HL-60 (cell line): ENCODE measurements at regions not wholly inside any gene's neighbourhood (a gene's known extent, or its start where the extent isn't known, plus 50 kb on each side); places are given as distances from the start of the nearest gene placed in this dataset.

Experiments
- DNase-seq, 2 experiments: peaks; one replicate each; pipeline ENCODE4 v3.0.0-alpha.2; 2010 to 2020; ENCODE audit warnings: low read depth in 1 of 2, low spot score in 1 of 2
- H3K27ac ChIP-seq: fragments of 250-450 bp; sonication (Bioruptor Pico); replicated peaks from 2 replicates; pipeline ENCODE4 v1.5.1; 2020; ENCODE audit warnings: mild to moderate bottlenecking, moderate library complexity
- H3K27me3 ChIP-seq: fragments of 250-450 bp; sonication (Bioruptor Pico); 2 replicates; pipeline ENCODE4 v1.5.1; 2021; ENCODE audit warnings: mild to moderate bottlenecking, moderate library complexity; ENCODE audit not compliant: insufficient read depth, poor library complexity, severe bottlenecking
- H3K4me3 ChIP-seq: replicated peaks from 2 replicates; pipeline ENCODE4 v1.5.1; 2011; ENCODE audit warnings: mild to moderate bottlenecking, control low read depth, low read length; ENCODE audit not compliant: insufficient read depth
- GABPA ChIP-seq: IDR thresholded peaks from 2 replicates; pipeline ENCODE4 v1.6.1; 2012; ENCODE audit warnings: low read depth
- POLR2AphosphoS5 ChIP-seq: IDR thresholded peaks from 2 replicates; pipeline ENCODE4 v1.6.1; 2012; ENCODE audit warnings: low read depth
- SPI1 ChIP-seq: IDR thresholded peaks from 2 replicates; pipeline ENCODE4 v1.6.1; 2012; ENCODE audit warnings: low read depth, mild to moderate bottlenecking, borderline replicate concordance
- TF ChIP-seq, protein P1 (sequence below): IDR thresholded peaks from 2 replicates; pipeline ENCODE4 v1.6.1; 2012; ENCODE audit warnings: low read depth; ENCODE audit not compliant: insufficient replicate concordance
- TF ChIP-seq, protein P2 (sequence below): IDR thresholded peaks from one replicate; pipeline ENCODE4 v1.5.1; 2011; ENCODE audit warnings: low read length, control low read depth, inconsistent platforms; ENCODE audit not compliant: insufficient read depth

- H3K4me3 ChIP-seq: no peak overlapping the region
- TF ChIP-seq, protein P1, sequence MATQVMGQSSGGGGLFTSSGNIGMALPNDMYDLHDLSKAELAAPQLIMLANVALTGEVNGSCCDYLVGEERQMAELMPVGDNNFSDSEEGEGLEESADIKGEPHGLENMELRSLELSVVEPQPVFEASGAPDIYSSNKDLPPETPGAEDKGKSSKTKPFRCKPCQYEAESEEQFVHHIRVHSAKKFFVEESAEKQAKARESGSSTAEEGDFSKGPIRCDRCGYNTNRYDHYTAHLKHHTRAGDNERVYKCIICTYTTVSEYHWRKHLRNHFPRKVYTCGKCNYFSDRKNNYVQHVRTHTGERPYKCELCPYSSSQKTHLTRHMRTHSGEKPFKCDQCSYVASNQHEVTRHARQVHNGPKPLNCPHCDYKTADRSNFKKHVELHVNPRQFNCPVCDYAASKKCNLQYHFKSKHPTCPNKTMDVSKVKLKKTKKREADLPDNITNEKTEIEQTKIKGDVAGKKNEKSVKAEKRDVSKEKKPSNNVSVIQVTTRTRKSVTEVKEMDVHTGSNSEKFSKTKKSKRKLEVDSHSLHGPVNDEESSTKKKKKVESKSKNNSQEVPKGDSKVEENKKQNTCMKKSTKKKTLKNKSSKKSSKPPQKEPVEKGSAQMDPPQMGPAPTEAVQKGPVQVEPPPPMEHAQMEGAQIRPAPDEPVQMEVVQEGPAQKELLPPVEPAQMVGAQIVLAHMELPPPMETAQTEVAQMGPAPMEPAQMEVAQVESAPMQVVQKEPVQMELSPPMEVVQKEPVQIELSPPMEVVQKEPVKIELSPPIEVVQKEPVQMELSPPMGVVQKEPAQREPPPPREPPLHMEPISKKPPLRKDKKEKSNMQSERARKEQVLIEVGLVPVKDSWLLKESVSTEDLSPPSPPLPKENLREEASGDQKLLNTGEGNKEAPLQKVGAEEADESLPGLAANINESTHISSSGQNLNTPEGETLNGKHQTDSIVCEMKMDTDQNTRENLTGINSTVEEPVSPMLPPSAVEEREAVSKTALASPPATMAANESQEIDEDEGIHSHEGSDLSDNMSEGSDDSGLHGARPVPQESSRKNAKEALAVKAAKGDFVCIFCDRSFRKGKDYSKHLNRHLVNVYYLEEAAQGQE: no peak
- TF ChIP-seq POLR2AphosphoS5 (no peak), GABPA (no peak), SPI1 (no peak)
- TF ChIP-seq, protein P2, sequence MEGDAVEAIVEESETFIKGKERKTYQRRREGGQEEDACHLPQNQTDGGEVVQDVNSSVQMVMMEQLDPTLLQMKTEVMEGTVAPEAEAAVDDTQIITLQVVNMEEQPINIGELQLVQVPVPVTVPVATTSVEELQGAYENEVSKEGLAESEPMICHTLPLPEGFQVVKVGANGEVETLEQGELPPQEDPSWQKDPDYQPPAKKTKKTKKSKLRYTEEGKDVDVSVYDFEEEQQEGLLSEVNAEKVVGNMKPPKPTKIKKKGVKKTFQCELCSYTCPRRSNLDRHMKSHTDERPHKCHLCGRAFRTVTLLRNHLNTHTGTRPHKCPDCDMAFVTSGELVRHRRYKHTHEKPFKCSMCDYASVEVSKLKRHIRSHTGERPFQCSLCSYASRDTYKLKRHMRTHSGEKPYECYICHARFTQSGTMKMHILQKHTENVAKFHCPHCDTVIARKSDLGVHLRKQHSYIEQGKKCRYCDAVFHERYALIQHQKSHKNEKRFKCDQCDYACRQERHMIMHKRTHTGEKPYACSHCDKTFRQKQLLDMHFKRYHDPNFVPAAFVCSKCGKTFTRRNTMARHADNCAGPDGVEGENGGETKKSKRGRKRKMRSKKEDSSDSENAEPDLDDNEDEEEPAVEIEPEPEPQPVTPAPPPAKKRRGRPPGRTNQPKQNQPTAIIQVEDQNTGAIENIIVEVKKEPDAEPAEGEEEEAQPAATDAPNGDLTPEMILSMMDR: no peak
- DNase-seq: no peak
- no peaks in the 10 kb centered on the region for H3K27me3 ChIP-seq
- no peak overlapping the region for H3K27ac ChIP-seq
Observed at GRCh38 chr17:14902297-14902696, 362.8 kb downstream of the PMP22 start.

- TF ChIP-seq GABPA: no peak
- Histone ChIP-seq H3K27me3 (no peaks in the 10 kb centered on the region), H3K27ac (no peak overlapping the region), H3K4me3 (no peak overlapping the region)
- DNase-seq: no peak
Observed at GRCh38 chr17:14901376-14901775, 363.8 kb downstream of the PMP22 start.

DNA sequence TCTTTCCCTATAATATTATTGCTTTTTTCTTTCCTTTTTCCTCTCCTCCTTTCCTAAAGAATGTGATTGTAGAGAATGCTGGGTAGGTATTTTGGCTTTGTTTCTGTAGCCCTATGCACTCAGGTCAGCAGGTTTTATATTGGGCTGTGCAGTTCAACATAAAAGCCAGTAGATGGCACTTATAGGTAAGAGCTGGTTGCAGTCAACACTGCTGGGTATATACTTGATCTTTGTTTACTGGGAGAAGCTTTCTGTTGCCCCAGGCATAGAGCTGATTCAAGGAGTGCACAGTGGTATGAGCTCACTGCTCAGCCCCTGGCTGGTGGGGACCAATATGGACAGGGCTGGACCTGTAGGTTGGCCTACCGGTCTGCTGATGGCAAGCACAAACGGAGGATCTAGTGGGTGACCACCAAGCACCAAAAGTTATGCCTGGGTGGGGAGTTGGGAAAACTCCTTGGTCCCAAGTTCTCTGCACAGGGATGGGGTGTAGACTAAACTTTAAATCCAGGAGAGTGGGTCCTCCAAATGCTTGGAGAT lies 378.9 kb downstream of the PMP22 start:
- no peak for DNase-seq
- no peak overlapping the region for H3K27ac ChIP-seq
- no peaks in the 10 kb centered on the region for H3K27me3 ChIP-seq
- no peak overlapping the region for H3K4me3 ChIP-seq
- TF ChIP-seq GABPA (no peak), POLR2AphosphoS5 (no peak), SPI1 (no peak)
- TF ChIP-seq, protein P1: no peak
- TF ChIP-seq, protein P2: no peak

- TF ChIP-seq POLR2AphosphoS5 (no peak), SPI1 (no peak)
- no peak for DNase-seq
- H3K4me3 ChIP-seq: no peak overlapping the region
- H3K27me3 ChIP-seq: no peaks in the 10 kb centered on the region
- H3K27ac ChIP-seq: no peak overlapping the region
Observed at GRCh38 chr17:14882131-14882530, 383.0 kb downstream of the PMP22 start.
